DND-41 (cell line): ENCODE measurements at regions not wholly inside any gene's neighbourhood (a gene's known extent, or its start where the extent isn't known, plus 50 kb on each side); places are given as distances from the start of the nearest gene placed in this dataset.

Source experiments
- ATAC-seq: fragments of 200-7000 bp; cut with Tn5 transposase; 3 replicates; pipeline ENCODE4 v1.9.1; 2021; ENCODE audit warnings: low read depth; ENCODE audit not compliant: insufficient read depth
- DNase-seq: peaks from one replicate; pipeline ENCODE4 v3.0.0-alpha.2; 2020
- H2AFZ ChIP-seq: 2 replicates; pipeline ENCODE4 v1.6.0; 2012; ENCODE audit warnings: low read depth, low read length
- H3K27ac ChIP-seq: 2 replicates; pipeline ENCODE4 v1.5.1; 2012; ENCODE audit warnings: low read length, inconsistent platforms
- H3K27me3 ChIP-seq: fragments of 200-600 bp; sonication (generic); 2 replicates; pipeline ENCODE4 v1.6.0; 2012; ENCODE audit warnings: low read length, mild to moderate bottlenecking, inconsistent platforms; ENCODE audit not compliant: insufficient read depth, poor library complexity
- H3K36me3 ChIP-seq: 2 replicates; pipeline ENCODE4 v1.5.1; 2012; ENCODE audit warnings: low read length, inconsistent platforms; ENCODE audit not compliant: insufficient read depth
- H3K4me1 ChIP-seq: 2 replicates; pipeline ENCODE4 v1.5.1; 2012; ENCODE audit warnings: mild to moderate bottlenecking, low read length; ENCODE audit not compliant: insufficient read depth
- H3K4me2 ChIP-seq: 2 replicates; pipeline ENCODE4 v1.6.0; 2012; ENCODE audit warnings: mild to moderate bottlenecking, moderate library complexity, low read length, inconsistent platforms; ENCODE audit not compliant: insufficient read depth
- H3K4me3 ChIP-seq, 2 experiments: fragments of 200-600 bp in 1 of 2; shearing (Covaris generic) in 1 of 2; 2 replicates each; pipeline ENCODE4 v1.5.1; 2012 to 2016; ENCODE audit warnings: inconsistent platforms in 2 of 2, low read length in 2 of 2, mild to moderate bottlenecking in 2 of 2, low read depth in 1 of 2, moderate library complexity in 1 of 2
- H3K79me2 ChIP-seq: 2 replicates; pipeline ENCODE4 v1.6.0; 2012; ENCODE audit warnings: low read length, inconsistent platforms; ENCODE audit not compliant: insufficient read depth
- H3K9ac ChIP-seq: 2 replicates; pipeline ENCODE4 v1.6.0; 2012; ENCODE audit warnings: low read depth, mild to moderate bottlenecking, inconsistent platforms, low read length, moderate library complexity
- H3K9me3 ChIP-seq: 2 replicates; pipeline ENCODE4 v1.5.1; 2012; ENCODE audit warnings: low read length, moderate library complexity, mild to moderate bottlenecking, inconsistent platforms; ENCODE audit not compliant: insufficient read depth, severe bottlenecking
- H4K20me1 ChIP-seq: 2 replicates; pipeline ENCODE4 v1.6.0; 2012; ENCODE audit warnings: low read length; ENCODE audit not compliant: insufficient read depth
- CTCF ChIP-seq: IDR thresholded peaks from 2 replicates; pipeline ENCODE4 v1.5.1; 2012; ENCODE audit warnings: borderline replicate concordance, low read length, moderate library complexity, mild to moderate bottlenecking; ENCODE audit not compliant: poor library complexity, severe bottlenecking; ENCODE audit errors: extremely low read depth
- EZH2 ChIP-seq: IDR thresholded peaks from 3 replicates; pipeline ENCODE4 v1.6.1; 2012; ENCODE audit warnings: borderline replicate concordance, low read depth, mild to moderate bottlenecking, moderate library complexity, low read length, inconsistent platforms; ENCODE audit not compliant: severe bottlenecking

GRCh38 chr16:10252155-10252554 lies 69.9 kb upstream of the GRIN2A start:
- Histone ChIP-seq H3K27me3 (no peaks in the 10 kb centered on the region), H4K20me1 (no peaks in the 10 kb centered on the region), H3K36me3 (no peaks in the 10 kb centered on the region), H3K9me3 (no peaks in the 10 kb centered on the region), H2AFZ (no peak overlapping the region), H3K4me3 (no peak overlapping the region), H3K9ac (no peak overlapping the region), H3K4me2 (no peak overlapping the region), H3K4me1 (peaks cover 3% of the 10 kb centered on the region; the same call in 1 of the 2 replicates), H3K79me2 (no peaks in the 10 kb centered on the region), H3K27ac (no peak overlapping the region)
- no peak for ATAC-seq
- no peak for TF ChIP-seq CTCF
- TF ChIP-seq EZH2, result no peak
- DNase-seq, result no peak

GRCh38 chr16:10253409-10253808 lies 71.2 kb upstream of the GRIN2A start:
- no peaks in the 10 kb centered on the region for H4K20me1 ChIP-seq
- H3K79me2 ChIP-seq, result no peaks in the 10 kb centered on the region
- no peak for ATAC-seq
- DNase-seq, result no peak
- no peaks in the 10 kb centered on the region for H3K36me3 ChIP-seq
- no peaks in the 10 kb centered on the region for H3K9me3 ChIP-seq
- TF ChIP-seq EZH2, result no peak
- TF ChIP-seq CTCF, result no peak
- H3K9ac ChIP-seq, result no peak overlapping the region
- H3K27me3 ChIP-seq, result no peaks in the 10 kb centered on the region
- H3K4me3 ChIP-seq, result no peak overlapping the region
- H2AFZ ChIP-seq, result no peak overlapping the region
- peaks cover 6% of the 10 kb centered on the region; the same call in 1 of the 2 replicates for H3K4me1 ChIP-seq
- no peak overlapping the region for H3K27ac ChIP-seq
- no peak overlapping the region for H3K4me2 ChIP-seq

GRCh38 chr16:10255728-10256127 lies 73.5 kb upstream of the GRIN2A start:
- H3K36me3 ChIP-seq, result no peaks in the 10 kb centered on the region
- no peak for TF ChIP-seq EZH2
- TF ChIP-seq CTCF, result no peak
- no peaks in the 10 kb centered on the region for H4K20me1 ChIP-seq
- no peak overlapping the region for H3K9ac ChIP-seq
- H3K79me2 ChIP-seq, result no peaks in the 10 kb centered on the region
- no peaks in the 10 kb centered on the region for H3K9me3 ChIP-seq
- H2AFZ ChIP-seq, result no peak overlapping the region
- H3K4me3 ChIP-seq, result no peak overlapping the region
- H3K27me3 ChIP-seq, result no peaks in the 10 kb centered on the region
- H3K4me1 ChIP-seq, result peaks cover 6% of the 10 kb centered on the region; the same call in 1 of the 2 replicates
- H3K27ac ChIP-seq, result no peak overlapping the region
- no peak overlapping the region for H3K4me2 ChIP-seq
- no peak for ATAC-seq
- DNase-seq, result no peak
